Amygdala (tissue), 56 donors: ENCODE measurements at regions not wholly inside any gene's neighbourhood (a gene's known extent, or its start where the extent isn't known, plus 50 kb on each side); places are given as distances from the start of the nearest gene placed in this dataset.

Source experiments
- DNase-seq, 56 donors: peaks; one replicate each; lab custom pipeline; 2025; lab: John Stamatoyannopoulos, UW

DNA sequence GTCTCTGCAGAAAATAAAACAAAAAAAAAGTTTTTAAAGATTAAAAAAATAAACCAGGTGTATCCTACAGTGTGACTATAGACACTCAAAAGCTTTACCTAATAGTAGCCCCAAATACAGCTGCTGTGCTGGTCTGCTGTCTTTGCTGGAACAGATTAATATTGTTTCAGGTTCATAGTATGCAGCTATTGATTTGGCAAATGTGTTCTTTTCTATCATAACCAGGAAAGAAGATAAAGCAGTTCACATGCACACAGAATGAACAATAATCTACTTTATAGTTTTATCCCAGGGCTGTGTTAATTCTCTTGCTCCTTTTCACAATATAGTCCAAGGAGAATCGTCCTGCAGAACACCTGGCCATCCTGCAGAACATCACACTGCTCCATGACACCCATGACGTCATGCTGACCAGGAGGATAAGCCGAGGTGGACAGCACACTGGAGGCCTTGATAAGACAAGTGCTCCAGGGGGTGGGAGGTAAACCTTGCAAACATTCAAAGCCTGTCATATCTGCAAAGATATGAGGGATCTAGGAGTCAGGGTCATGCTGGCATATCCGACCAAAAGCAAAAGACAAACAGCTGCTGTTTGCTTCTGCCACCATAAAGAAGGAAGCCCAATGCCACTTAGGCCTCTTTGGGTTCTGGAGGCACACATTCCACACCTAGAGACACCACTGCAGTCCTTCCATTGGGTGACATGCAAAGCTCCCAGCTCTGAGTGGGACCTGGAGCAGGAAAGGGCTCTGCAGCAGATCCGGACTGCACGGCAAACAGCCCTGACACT is 86.1 kb upstream of the SLC2A1 start:
- DNase-seq, result no peak

DNA sequence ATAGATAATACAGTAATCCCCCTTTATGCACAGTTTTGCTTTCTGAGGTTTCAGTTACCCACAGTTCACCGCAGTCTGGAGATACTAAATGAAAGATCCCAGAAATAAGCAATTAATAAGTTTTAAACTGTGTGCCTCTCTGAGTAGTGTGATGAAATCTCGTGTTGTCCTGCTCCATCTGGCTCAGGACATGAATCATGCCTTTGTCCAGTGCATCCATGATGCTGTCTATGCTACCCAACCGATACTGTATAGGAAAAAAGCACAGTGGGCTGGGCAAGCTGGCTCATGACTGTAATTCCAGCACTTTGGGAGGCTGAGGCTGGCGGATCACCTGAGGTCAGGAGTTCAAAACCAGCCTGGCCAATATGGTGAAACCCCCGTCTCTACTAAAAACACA is 85.0 kb upstream of the SLC2A1 start:
- DNase-seq, result no peak

GRCh38 chr1:43042773-43043457 is 84.2 kb upstream of the SLC2A1 start:
- no peak for DNase-seq

DNA sequence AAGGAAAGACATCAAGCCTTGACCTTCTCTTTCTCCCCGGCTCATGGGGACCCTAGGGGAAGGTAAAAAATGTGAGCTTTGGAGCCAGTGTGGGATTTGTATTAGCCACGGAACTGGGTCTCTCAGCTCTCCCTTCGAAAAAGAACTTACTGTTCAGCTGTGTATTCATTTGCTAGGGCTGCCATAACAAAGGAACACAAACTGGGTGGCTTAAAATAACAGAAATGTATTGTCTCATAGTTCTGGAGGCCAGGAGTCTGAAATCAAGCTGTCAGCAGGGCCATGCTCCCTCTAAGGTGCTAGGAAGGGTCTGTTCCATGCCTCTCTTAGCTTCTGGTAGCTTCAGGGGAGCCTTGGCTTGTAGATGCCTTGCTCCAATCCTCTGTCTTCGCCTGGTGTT is 83.5 kb upstream of the SLC2A1 start:
- no peak for DNase-seq

DNA sequence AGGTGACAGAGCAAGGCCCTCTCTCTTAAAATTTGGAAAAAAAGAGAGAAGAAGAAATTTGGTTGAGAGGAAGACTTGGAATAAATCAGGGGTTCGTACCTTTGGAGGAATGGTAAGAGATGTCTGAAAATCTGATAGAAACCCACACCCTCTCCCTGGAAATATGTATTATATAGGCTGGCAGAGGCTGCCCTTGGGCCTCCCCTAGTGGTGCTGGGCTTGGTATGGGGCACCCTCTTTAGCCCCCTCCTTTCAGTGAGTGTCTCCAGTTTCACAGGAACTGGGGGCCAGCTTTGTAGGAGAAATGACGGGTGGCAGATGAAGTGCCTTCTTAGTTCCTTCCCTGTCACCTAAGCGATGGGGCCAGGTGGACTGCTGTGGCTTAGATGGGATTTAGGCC is 82.9 kb upstream of the SLC2A1 start:
- DNase-seq, result no peak

DNA sequence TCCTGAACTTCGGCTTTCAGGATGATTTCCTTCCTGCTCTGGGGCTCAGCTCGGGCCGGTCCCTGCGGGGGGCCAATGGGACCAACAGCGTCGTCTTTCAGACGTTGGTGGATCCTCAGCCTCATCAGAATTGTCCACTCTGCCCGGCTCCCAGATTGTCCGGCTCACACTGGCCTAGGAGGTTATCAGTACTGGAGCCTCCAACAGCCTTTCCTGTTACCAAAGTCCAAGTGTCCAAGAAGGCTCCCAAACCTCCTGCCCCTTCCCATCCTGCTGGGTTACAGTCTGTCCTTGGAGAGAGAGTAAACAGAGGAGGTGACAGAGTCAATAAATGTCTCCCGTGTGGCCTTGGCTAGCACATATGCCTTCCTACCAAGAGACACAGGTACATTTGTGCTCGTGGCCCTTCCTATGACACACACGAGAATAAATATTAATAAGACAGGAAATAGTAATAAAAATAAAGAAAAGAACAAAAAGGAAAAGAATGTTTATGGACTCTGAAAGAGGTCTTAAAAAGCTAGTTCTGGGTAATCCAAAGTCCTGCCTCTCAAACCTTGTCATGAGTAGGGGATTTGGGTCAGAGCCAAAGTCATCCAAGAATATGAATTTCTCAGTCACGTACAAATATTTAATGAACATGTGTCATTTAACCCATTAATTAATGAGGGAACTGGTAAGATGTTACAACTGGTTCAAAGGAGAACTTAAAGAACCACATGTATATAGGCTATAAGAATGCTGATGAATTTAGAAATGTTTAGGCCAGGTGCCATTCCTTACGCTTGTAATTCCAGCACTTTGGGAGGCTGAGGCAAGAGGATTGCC is 80.8 kb upstream of the SLC2A1 start:
- DNase-seq, result no peak

GRCh38 chr1:43038232-43038935 is 79.7 kb upstream of the SLC2A1 start:
- no peak for DNase-seq

- DNase-seq, result no peak
Observed at GRCh38 chr1:43037466-43037865, 78.8 kb upstream of the SLC2A1 start.

- DNase-seq, result no peak
Observed at GRCh38 chr1:43036932-43037331, 78.3 kb upstream of the SLC2A1 start.

GRCh38 chr1:43035821-43036741 is 77.4 kb upstream of the SLC2A1 start:
- DNase-seq, result peak in 1 of 56 donors; percentile 10

GRCh38 chr1:43034778-43035177 is 76.1 kb upstream of the SLC2A1 start:
- no peak for DNase-seq

- no peak for DNase-seq
Observed at GRCh38 chr1:43034195-43034658, 75.6 kb upstream of the SLC2A1 start.

- no peak for DNase-seq
Observed at GRCh38 chr1:43031316-43032203, 72.9 kb upstream of the SLC2A1 start.

DNA sequence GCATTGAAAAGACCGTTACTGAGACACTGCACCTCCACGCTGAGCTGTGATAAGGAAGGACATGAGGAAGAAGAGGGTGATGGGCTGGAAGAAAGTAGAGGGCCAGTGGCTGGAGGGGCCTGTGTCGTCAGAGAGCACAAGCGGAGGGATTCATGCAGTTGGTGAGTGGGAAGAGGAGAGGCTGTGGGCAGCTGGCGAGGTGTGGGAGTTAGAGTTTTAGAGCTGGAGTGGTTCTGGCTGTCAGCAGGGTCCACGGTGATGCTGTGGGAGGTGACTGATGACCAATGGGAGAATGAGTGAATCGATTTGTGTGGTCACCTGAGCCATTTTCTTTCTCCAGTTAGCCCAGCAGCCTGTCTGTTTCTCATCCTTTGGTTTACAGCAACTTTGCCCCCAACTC is 66.2 kb upstream of the SLC2A1 start:
- DNase-seq, result no peak

- no peak for DNase-seq
Observed at GRCh38 chr1:43021547-43022474, 63.1 kb upstream of the SLC2A1 start.

GRCh38 chr1:43019226-43019625 is 60.6 kb upstream of the SLC2A1 start:
- DNase-seq, result no peak

DNA sequence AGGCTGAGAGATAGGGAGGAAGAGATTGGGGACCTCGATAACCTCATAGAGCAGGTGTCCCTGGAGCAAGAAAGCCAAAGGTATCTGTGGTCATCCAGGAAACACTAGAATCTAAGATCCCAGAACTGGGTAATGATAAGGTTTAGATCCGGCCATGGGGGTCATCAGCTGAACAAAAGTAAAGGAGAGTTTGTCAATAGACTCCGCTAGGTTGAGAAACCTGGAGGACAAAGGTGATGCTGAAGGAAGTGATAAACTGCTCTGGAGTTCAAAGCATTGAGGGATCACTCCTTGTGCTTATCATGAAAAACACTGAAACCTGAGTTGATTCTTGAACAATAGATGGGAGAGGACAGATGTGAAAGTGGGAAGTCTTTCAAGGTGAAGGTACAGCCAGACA is 59.5 kb upstream of the SLC2A1 start:
- DNase-seq, result no peak
